ENCODE measurements at regions not wholly inside any gene's neighbourhood (a gene's known extent, or its start where the extent isn't known, plus 50 kb on each side); places are given as distances from the start of the nearest gene placed in this dataset.

GRCh38 chr13:87827479-87827878 is 156.3 kb downstream of the SLITRK5 start (continued):
- no peak for TF ChIP-seq GATA2 (CRISPR knock-in tag; IDR thresholded peaks at IDR 0.05)
- TF ChIP-seq ELF2 (CRISPR knock-in tag; IDR thresholded peaks at IDR 0.05): no peak
- TF ChIP-seq, protein P1, sequence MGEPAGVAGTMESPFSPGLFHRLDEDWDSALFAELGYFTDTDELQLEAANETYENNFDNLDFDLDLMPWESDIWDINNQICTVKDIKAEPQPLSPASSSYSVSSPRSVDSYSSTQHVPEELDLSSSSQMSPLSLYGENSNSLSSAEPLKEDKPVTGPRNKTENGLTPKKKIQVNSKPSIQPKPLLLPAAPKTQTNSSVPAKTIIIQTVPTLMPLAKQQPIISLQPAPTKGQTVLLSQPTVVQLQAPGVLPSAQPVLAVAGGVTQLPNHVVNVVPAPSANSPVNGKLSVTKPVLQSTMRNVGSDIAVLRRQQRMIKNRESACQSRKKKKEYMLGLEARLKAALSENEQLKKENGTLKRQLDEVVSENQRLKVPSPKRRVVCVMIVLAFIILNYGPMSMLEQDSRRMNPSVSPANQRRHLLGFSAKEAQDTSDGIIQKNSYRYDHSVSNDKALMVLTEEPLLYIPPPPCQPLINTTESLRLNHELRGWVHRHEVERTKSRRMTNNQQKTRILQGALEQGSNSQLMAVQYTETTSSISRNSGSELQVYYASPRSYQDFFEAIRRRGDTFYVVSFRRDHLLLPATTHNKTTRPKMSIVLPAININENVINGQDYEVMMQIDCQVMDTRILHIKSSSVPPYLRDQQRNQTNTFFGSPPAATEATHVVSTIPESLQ (CRISPR knock-in tag; IDR thresholded peaks at IDR 0.05): no peak

- no peak for FAIRE-seq
- Histone ChIP-seq H3K9me3 (replicated peaks; ENCODE audit: control insufficient read depth, insufficient read depth, low read depth, low read length) (no peaks in the 10 kb centered on the region), H3K4me2 (ENCODE audit: insufficient read depth, low read length) (no peak overlapping the region), H3K9me1 (ENCODE audit: control insufficient read depth, insufficient read depth, low read length) (no peaks in the 10 kb centered on the region), H2AFZ (ENCODE audit: low read depth, low read length) (no peak overlapping the region), H3K27me3 (ENCODE audit: control insufficient read depth in 2 of 2, insufficient read depth in 2 of 2, low read length in 2 of 2) (no peaks in the 10 kb centered on the region), H3K9ac (ENCODE audit: insufficient read depth in 1 of 2, low read depth in 2 of 2, low read length in 2 of 2) (no peak overlapping the region), H3K27ac (ENCODE audit: extremely low read depth, low read depth, low read length) (no peak overlapping the region), H3K36me3 (ENCODE audit: control insufficient read depth, insufficient read depth, low read length) (no peaks in the 10 kb centered on the region), H3K4me1 (replicated peaks in 1 of 2; ENCODE audit: control insufficient read depth in 2 of 2, insufficient read depth in 2 of 2, low read length in 2 of 2) (no peaks in the 10 kb centered on the region), H3K79me2 (ENCODE audit: control insufficient read depth, insufficient read depth, low read length) (no peaks in the 10 kb centered on the region), H3K4me3 (no peak overlapping the region), H4K20me1 (replicated peaks; ENCODE audit: control insufficient read depth, insufficient read depth, low read length) (no peaks in the 10 kb centered on the region)
- DNase-seq (ENCODE audit: extremely low read depth in 1 of 4, low spot score in 3 of 4): no peak
- ATAC-seq: no peak
- BruUV-seq (replicated peaks): no TSS peak
- CTCF ChIA-PET (ENCODE audit: low intra/inter-chr PET ratio): no interaction called here
- 0% methylated on average over 1 of the region's 1 CpG for WGBS (ENCODE audit: insufficient coverage, low coverage, missing lambda C conversion rate)
- no peak for TF ChIP-seq KDM4B (IDR thresholded peaks at IDR 0.05; ENCODE audit: borderline replicate concordance in 2 of 2, low read depth in 1 of 2)
- no peak for TF ChIP-seq RBM15 (IDR thresholded peaks at IDR 0.05; ENCODE audit: insufficient read depth, low read length)
- no peak for TF ChIP-seq SMC3 (conservative IDR thresholded peaks at IDR 0.05; ENCODE audit: insufficient read depth, low read depth, low read length)
- TF ChIP-seq, protein P2, sequence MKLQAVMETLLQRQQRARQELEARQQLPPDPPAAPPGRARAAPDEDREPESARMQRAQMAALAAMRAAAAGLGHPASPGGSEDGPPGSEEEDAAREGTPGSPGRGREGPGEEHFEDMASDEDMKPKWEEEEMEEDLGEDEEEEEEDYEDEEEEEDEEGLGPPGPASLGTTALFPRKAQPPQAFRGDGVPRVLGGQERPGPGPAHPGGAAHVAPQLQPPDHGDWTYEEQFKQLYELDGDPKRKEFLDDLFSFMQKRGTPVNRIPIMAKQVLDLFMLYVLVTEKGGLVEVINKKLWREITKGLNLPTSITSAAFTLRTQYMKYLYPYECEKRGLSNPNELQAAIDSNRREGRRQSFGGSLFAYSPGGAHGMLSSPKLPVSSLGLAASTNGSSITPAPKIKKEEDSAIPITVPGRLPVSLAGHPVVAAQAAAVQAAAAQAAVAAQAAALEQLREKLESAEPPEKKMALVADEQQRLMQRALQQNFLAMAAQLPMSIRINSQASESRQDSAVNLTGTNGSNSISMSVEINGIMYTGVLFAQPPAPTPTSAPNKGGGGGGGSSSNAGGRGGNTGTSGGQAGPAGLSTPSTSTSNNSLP (IDR thresholded peaks at IDR 0.05; ENCODE audit: borderline replicate concordance, low read depth, low read length): no peak
- TF ChIP-seq TAF9B (IDR thresholded peaks at IDR 0.05; ENCODE audit: partially characterized antibody): no peak
- TF ChIP-seq, protein P3, sequence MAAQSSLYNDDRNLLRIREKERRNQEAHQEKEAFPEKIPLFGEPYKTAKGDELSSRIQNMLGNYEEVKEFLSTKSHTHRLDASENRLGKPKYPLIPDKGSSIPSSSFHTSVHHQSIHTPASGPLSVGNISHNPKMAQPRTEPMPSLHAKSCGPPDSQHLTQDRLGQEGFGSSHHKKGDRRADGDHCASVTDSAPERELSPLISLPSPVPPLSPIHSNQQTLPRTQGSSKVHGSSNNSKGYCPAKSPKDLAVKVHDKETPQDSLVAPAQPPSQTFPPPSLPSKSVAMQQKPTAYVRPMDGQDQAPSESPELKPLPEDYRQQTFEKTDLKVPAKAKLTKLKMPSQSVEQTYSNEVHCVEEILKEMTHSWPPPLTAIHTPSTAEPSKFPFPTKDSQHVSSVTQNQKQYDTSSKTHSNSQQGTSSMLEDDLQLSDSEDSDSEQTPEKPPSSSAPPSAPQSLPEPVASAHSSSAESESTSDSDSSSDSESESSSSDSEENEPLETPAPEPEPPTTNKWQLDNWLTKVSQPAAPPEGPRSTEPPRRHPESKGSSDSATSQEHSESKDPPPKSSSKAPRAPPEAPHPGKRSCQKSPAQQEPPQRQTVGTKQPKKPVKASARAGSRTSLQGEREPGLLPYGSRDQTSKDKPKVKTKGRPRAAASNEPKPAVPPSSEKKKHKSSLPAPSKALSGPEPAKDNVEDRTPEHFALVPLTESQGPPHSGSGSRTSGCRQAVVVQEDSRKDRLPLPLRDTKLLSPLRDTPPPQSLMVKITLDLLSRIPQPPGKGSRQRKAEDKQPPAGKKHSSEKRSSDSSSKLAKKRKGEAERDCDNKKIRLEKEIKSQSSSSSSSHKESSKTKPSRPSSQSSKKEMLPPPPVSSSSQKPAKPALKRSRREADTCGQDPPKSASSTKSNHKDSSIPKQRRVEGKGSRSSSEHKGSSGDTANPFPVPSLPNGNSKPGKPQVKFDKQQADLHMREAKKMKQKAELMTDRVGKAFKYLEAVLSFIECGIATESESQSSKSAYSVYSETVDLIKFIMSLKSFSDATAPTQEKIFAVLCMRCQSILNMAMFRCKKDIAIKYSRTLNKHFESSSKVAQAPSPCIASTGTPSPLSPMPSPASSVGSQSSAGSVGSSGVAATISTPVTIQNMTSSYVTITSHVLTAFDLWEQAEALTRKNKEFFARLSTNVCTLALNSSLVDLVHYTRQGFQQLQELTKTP (IDR thresholded peaks at IDR 0.05; ENCODE audit: low read depth in 1 of 2, partially characterized antibody in 2 of 2): no peak
- in situ Hi-C loops (cut with MboI) (no loop called here), intact Hi-C loops (cut with micrococcal nuclease) (no loop called here)
- POLR2A ChIA-PET: no interaction called here
Measured at GRCh38 chr13:87837522-87837921, 166.4 kb downstream of the SLITRK5 start.

All from K562 (cell line).